ENCODE measurements at regions not wholly inside any gene's neighbourhood (a gene's known extent, or its start where the extent isn't known, plus 50 kb on each side); places are given as distances from the start of the nearest gene placed in this dataset.
"Not testable (repeated sequence)": the region's sequence is repeated elsewhere in the genome, so short reads cannot be mapped to it uniquely, and the experiment has no call there.

- TF ChIP-seq CTCF (CRISPR knock-in tag; IDR thresholded peaks at IDR 0.05); TRIM22 (IDR thresholded peaks at IDR 0.05); IRF1 (CRISPR knock-in tag; IDR thresholded peaks at IDR 0.05; ENCODE audit: low read depth); SOX6 (IDR thresholded peaks at IDR 0.05); SOX6 (CRISPR knock-in tag; IDR thresholded peaks at IDR 0.05); CCDC6 (CRISPR knock-in tag; IDR thresholded peaks at IDR 0.05); PRDM15 (CRISPR knock-in tag; IDR thresholded peaks at IDR 0.05); ZNF550 (CRISPR knock-in tag; IDR thresholded peaks at IDR 0.05; ENCODE audit: borderline replicate concordance); NFATC3 (CRISPR knock-in tag; IDR thresholded peaks at IDR 0.05); REST (IDR thresholded peaks at IDR 0.05; ENCODE audit: borderline replicate concordance in 1 of 2, low read depth in 1 of 2, low read length in 2 of 2): not testable (repeated sequence)
These were observed 58.3 kb downstream of the NPIPB11 start for GRCh38 chr16:29348123-29348690.

All from HepG2 (cell line).